Stomach (tissue), 8 donors: ENCODE measurements at regions not wholly inside any gene's neighbourhood (a gene's known extent, or its start where the extent isn't known, plus 50 kb on each side); places are given as distances from the start of the nearest gene placed in this dataset.

Source experiments
- DNase-seq, 2 donors: peaks; one replicate each; pipeline versions ENCODE4 v3.0.0 to v3.0.0-alpha.2; 2013 to 2019
- H3K27ac ChIP-seq, 5 donors: fragments of 200-600 bp in 4 of 5; sonication (generic) in 4 of 5; one replicate each; pipeline ENCODE4 v1.5.1; 2013 to 2019; ENCODE audit warnings: mild to moderate bottlenecking in 1 of 5, moderate library complexity in 1 of 5
- H3K27me3 ChIP-seq, 3 donors: fragments of 200-600 bp; sonication (generic); one replicate each; pipeline ENCODE4 v1.5.1; 2017 to 2019; ENCODE audit warnings: mixed run types in 1 of 3
- H3K36me3 ChIP-seq, 4 donors: fragments of 200-600 bp; sonication (generic); 1 replicate in 3 of 4; 2 replicates in 1 of 4; pipeline ENCODE4 v1.5.1; 2016 to 2019
- H3K4me1 ChIP-seq, 4 donors: fragments of 200-600 bp; sonication (generic); one replicate each; pipeline ENCODE4 v1.5.1; 2016 to 2019
- H3K4me3 ChIP-seq, 4 donors: fragments of 200-600 bp; sonication (generic) in 3 of 4; one replicate each; pipeline ENCODE4 v1.5.1; 2016 to 2019; ENCODE audit warnings: mild to moderate bottlenecking in 1 of 4
- H3K9me3 ChIP-seq, 4 donors: fragments of 200-600 bp; sonication (generic); one replicate each; pipeline ENCODE4 v1.5.1; 2016 to 2019
- CTCF ChIP-seq, 7 experiments: fragments of 450-650 bp in 4 of 7; fragments of 200-600 bp in 3 of 7; sonication (generic) in 3 of 7; IDR thresholded peaks; one replicate each; pipeline ENCODE4 v1.5.1; 2016 to 2019; ENCODE audit warnings: antibody characterized with exemption in 7 of 7, control low read depth in 2 of 7, mild to moderate bottlenecking in 1 of 7
- EP300 ChIP-seq: sonication (generic); formaldehyde crosslinking; IDR thresholded peaks from one replicate; pipeline ENCODE4 v1.6.1; 2017; ENCODE audit warnings: antibody characterized with exemption
- POLR2A ChIP-seq, 4 donors: fragments of 450-650 bp; IDR thresholded peaks; one replicate each; pipeline ENCODE4 v1.6.1; 2016; ENCODE audit warnings: antibody characterized with exemption in 4 of 4, control low read depth in 2 of 4, mild to moderate bottlenecking in 1 of 4, moderate library complexity in 1 of 4
- POLR2AphosphoS5 ChIP-seq, 3 donors: sonication (generic); formaldehyde crosslinking; IDR thresholded peaks; one replicate each; pipeline ENCODE4 v1.6.1; 2016; ENCODE audit warnings: antibody characterized with exemption in 3 of 3
- WGBS, 5 donors: extraction: QIAGEN DNeasy Blood & Tissue Kit in 3 of 5; methylation state at CpG; one replicate each; pipeline versions ENCODE4 v1.1.5 to v1.1.7; 2013 to 2018; 5-methylcytosine and 5-hydroxymethylcytosine counted together
- intact Hi-C: fragments of 100-400 bp; cut with DNase I; formaldehyde crosslinking; loops from one replicate; pipeline ENCODE4 v1.15.1; 2023; ENCODE audit warnings: low total_unique reads
- donor health status: healthy with polysubstance abuse.
- donor health status: Bipolar disorder and iron deficiency.
- donor health status: healthy.

- no peak for TF ChIP-seq POLR2A (IDR thresholded peaks at IDR 0.05)
- no peak for TF ChIP-seq EP300
- no peak for TF ChIP-seq POLR2AphosphoS5 (IDR thresholded peaks at IDR 0.05)
- TF ChIP-seq CTCF (IDR thresholded peaks at IDR 0.05) = no peak
- H3K9me3 ChIP-seq = no peaks in the 10 kb centered on the region
- DNase-seq = no peak
- H3K4me1 ChIP-seq = no peaks in the 10 kb centered on the region
- no peaks in the 10 kb centered on the region for H3K36me3 ChIP-seq
- H3K4me3 ChIP-seq = no peak overlapping the region
- no peak overlapping the region for H3K27ac ChIP-seq
- intact Hi-C loops = no loop called here
- H3K27me3 ChIP-seq = no peaks in the 10 kb centered on the region
- WGBS, 5 donors = 77 to 94% (median 81%) methylated on average over 2 of the region's 2 CpGs
Measured at GRCh38 chr4:44038811-44039210, 409.8 kb downstream of the KCTD8 start.

GRCh38 chr4:44046491-44046890 is 402.1 kb downstream of the KCTD8 start:
- intact Hi-C loops = no loop called here
- Histone ChIP-seq H3K27me3 (no peaks in the 10 kb centered on the region), H3K36me3 (no peaks in the 10 kb centered on the region), H3K9me3 (no peaks in the 10 kb centered on the region), H3K4me1 (no peaks in the 10 kb centered on the region), H3K27ac (no peak overlapping the region), H3K4me3 (no peak overlapping the region)
- DNase-seq = no peak
- TF ChIP-seq CTCF (IDR thresholded peaks at IDR 0.05) (no peak), EP300 (no peak), POLR2A (IDR thresholded peaks at IDR 0.05) (no peak), POLR2AphosphoS5 (IDR thresholded peaks at IDR 0.05) (no peak)
- WGBS, 5 donors = 76 to 82% (median 77%) methylated on average over 4 of the region's 4 CpGs

GRCh38 chr4:44056721-44057151 is 391.9 kb downstream of the KCTD8 start:
- no peaks in the 10 kb centered on the region for H3K4me1 ChIP-seq
- DNase-seq = no peak
- TF ChIP-seq POLR2AphosphoS5 (IDR thresholded peaks at IDR 0.05) (no peak), EP300 (no peak), CTCF (IDR thresholded peaks at IDR 0.05) (no peak), POLR2A (IDR thresholded peaks at IDR 0.05) (no peak)
- H3K27me3 ChIP-seq = no peaks in the 10 kb centered on the region
- H3K9me3 ChIP-seq = no peaks in the 10 kb centered on the region
- H3K4me3 ChIP-seq = no peak overlapping the region
- intact Hi-C loops = no loop called here
- no peak overlapping the region for H3K27ac ChIP-seq
- 27 to 45% (median 32%) methylated on average over 6 of the region's 6 CpGs for WGBS, 5 donors
- H3K36me3 ChIP-seq = no peaks in the 10 kb centered on the region

GRCh38 chr4:44070843-44071242 is 377.8 kb downstream of the KCTD8 start:
- intact Hi-C loops = no loop called here
- Histone ChIP-seq H3K36me3 (no peaks in the 10 kb centered on the region), H3K27ac (no peak overlapping the region), H3K4me3 (no peak overlapping the region), H3K9me3 (peaks cover 0 to 16% (median 0%) of the 10 kb centered on the region in 4 donors), H3K27me3 (no peaks in the 10 kb centered on the region), H3K4me1 (no peaks in the 10 kb centered on the region)
- WGBS, 5 donors = 79 to 89% (median 85%) methylated on average over 4 to 6 of the region's 6 CpGs
- no peak for TF ChIP-seq EP300
- TF ChIP-seq POLR2AphosphoS5 (IDR thresholded peaks at IDR 0.05) = no peak
- no peak for TF ChIP-seq CTCF (IDR thresholded peaks at IDR 0.05)
- TF ChIP-seq POLR2A (IDR thresholded peaks at IDR 0.05) = no peak
- no peak for DNase-seq
